ENCODE measurements at regions not wholly inside any gene's neighbourhood (a gene's known extent, or its start where the extent isn't known, plus 50 kb on each side); places are given as distances from the start of the nearest gene placed in this dataset.
A peak's percentile ranks its signal among the peaks of the same experiment; 100 is the strongest.
"Not testable (repeated sequence)": the region's sequence is repeated elsewhere in the genome, so short reads cannot be mapped to it uniquely, and the experiment has no call there.

DNA sequence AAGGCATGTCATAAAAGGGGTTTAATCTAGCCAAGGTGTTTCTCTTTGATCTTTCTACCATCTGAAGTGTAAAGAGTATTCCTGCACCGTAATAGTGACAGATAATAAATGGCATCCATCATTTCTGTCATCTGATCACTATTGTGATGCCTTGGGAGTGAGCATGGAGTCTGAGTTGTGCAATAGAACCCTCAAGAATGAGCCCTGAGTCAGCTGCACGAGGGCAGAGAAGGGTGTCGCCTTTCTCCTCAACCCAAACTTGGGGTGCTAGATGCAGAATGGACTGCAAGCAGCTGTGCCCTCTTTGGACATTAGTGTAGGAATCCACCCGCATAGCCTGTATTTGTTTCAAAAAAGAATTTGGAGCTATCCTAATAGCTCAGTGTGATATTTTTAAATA is 115.2 kb downstream of the ZNF37A start:
- DNase-seq = no peak

DNA sequence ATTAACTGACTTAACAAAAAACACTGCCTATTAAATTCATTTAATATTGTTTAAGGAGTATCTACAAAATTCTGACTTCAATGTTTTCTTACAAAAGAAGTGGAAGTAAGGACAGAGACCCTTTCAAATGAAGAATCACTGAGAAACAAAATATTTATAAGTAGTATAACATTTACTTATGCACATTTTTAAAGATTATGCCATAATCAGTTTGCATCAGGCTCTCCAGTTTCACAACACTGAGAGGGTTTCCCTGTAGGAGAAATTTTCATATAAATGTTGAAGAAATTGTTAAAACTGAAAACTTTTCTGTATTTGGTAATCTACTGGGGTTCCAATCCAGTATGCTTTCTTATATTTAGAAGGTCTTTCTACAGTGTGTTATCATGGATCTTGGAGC is 115.6 kb downstream of the ZNF37A start:
- not testable (repeated sequence) for DNase-seq

DNA sequence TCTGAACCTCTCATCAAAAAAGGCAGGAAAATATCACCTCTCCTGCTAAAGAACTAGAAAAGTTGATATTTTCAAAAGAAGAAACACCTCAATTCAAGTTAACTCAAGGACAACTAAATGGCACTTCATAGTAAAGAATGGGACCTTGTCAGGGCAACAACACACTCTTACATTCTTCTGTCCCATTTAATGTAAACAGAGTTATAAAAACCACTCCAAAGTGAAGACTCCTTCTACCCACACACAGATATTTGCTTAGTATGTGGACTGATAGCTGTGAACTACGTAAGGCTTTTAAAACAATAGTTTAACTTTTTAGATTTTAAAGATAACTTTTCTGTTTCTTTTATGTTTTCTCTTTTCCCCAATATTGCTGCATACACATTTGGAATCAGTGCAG is 118.3 kb downstream of the ZNF37A start:
- no peak for DNase-seq

DNA sequence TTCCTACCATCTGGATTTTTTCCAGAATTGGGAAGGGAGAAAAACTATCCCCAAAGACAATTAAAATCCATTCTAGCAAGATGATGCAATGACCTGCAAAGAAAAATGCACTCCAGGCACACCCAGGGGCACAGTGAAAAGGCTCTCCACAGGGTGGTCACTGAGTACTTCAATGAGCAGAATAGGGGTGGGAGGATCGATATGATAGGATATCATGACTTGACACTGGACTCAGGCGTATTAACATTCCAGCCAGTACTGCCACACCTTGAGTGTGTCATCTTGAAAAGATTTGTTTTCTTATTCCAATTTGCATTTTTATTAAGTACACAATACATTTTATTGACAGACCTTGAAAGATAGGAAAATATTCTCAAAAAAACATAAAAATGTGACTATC is 132.2 kb downstream of the ZNF37A start:
- no peak for DNase-seq

DNA sequence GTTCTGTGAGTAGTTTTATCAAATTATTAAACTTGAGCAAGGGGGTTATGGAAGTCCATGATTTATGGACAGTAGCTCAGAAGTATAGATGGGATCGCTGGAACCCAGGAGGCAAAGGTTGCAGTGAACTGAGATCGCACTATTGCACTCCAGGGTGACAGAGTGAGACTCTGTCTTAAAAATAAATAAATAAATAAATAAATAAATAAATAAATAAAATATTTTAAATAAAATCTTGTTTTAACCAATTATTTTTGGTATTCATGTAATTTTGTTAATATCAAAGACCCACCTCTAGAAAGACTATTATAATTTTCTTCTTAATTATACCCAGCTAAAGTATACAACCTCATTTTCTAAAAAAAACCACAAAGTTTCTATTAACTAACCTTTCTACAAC is 134.3 kb downstream of the ZNF37A start:
- DNase-seq = no peak

DNA sequence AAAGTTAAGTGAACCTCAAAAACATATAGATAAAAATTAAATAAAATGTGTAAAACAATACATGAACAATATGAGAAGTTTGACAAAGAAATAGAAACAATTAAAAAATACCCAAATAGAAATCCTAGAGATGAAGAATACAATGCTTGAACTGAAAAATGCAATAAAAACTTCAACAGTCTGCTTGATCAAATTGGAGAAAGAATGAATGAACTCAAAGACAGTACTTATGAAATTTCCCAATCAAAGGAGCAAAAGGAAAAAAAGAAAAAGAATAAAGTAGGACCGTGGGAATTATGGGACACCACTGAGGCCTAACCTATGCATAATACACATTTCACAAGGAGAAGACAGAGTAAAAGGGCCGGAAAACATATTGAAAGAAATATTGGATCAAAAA is 144.3 kb downstream of the ZNF37A start:
- not testable (repeated sequence) for DNase-seq

DNA sequence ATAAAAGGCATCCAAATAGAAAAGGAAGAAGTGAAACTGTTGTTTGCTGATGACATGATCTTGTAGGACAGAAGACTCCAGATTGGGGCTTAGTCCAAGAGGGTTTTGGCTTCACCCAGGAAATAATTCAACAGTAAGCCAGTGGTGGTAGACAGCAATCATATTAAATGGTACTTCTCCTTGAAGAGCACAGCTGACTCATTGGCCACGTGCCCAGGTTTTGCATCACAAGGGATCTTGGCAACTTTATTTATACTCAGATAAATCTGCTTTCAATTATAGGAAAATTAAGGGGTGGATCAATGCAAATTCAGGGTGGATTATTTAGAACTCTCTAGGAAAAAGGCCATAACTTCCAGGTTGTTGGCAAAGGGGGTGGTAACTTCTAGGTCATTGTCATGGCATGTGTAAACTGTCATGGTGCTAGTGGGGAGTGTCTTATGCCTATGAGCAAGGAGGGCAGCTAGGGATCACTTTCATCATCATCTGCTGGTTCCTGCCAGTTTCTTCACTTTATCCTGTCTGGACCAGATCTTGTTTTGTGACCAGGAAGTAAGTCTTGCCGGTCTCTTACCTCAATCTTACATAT is 148.0 kb downstream of the ZNF37A start:
- DNase-seq = not testable (repeated sequence)

DNA sequence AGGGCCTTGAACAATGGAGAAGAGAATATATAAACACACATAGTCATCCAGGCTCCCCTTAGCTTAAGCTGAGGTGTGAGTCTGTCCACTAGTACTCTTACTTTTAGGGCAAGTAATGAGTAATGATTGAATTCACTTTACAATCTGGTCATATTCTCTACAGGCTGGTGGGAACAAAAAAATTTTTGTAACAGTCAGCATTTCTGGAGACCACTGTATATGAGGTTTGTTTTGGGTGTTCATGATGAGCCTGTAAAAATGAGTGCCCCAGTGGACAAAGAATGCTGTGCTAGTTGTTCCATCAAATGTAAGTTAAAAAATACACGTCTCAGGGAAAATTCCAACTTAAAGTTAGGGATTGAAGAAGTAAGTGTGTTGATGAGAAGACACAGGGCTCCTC is 154.0 kb downstream of the ZNF37A start:
- DNase-seq = not testable (repeated sequence)

DNA sequence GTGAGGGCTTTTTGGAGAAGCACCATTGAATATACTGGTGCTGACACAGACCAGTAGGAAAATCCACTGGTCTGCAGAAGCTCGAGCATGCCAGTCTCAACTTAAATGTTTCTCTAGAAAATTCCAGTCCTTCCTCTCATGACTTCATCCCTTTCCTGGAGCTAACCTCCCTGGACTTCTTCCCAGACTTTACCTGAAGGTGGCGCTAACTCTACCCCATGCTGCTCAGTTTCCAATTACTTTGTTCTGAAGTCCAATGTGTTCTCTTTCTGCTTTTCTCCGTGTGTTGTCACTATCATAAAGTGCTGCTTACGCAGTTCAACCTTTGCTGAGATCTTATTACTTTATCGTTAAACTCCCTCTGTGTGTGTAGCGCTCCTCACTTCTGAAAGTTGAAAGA is 158.4 kb downstream of the ZNF37A start:
- peak; percentile 1 for DNase-seq

DNA sequence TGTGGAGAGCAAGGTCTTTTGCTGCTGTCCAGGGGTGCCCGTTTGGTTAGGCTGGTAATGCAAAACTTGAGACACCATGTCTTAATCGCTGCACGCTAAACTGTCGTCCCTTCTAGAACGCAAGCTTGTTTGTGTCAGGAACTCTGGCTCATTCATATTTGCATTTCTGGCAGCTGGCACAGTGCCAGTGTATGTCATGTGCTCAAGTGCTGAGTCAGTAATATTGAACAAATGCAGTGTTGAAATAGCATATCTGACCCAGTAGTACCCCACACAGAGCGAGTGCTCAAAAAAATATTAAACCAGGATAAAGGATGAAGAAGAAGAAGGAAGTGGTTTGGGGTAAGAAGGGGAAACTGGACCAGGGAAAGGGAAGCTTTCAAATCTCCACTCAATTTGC is 173.4 kb downstream of the ZNF37A start:
- DNase-seq = not testable (repeated sequence)

DNA sequence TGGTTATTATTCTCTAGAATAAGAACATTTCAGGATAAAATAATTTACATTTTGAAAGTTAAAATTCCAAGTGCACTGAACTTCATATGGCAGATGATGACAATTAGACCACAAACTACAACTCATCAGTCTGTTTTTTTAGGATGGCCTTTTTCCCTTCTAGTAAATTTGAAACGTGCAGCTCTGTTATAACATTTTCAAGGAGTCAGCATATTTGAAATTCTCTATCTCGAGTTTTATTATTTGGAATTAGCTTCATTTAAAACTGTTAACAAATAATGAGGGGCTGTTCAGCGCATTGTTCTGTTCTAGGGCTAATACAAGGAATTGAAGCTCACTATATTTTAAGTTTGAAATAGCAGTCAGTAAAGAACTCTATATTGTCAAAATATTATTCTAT is 176.9 kb downstream of the ZNF37A start:
- not testable (repeated sequence) for DNase-seq

DNA sequence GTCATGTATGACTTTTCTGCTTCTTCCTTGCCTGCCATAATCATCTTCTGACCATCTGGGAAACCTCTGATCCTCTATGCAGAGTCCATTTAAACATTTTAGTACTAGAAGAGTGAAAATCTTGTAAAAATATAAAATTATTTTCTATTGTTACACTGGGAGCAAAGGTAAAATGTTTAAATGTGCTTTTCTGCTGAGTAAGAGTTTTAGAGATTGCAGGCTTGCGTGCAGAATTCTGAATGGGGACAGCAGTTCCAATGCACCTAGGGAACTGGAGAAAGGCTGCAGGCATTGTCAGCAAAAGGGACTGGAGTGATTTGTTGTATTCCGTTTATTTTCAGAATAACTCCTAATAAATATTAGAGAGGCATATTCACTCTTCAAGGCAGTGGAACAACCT is 180.7 kb downstream of the ZNF37A start:
- DNase-seq = not testable (repeated sequence)

DNA sequence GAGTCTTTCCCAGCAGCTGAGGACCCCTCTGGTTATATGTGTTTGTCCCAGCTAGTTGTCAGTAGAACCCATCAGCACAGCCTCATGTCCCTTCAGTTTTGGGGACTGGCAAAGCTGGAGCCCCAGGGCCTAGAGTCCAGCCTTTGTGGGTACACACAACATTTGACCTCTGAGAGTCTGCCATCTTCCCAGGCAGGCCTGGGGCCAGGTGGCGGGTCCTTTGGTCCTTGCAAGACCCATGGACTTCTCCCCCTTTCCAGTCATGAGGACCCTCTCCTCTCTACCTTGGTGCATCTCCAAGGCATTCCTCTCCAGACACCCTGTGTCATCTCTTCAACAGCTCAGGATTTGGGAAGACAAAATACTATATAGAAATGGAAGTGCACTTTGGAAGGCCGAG is 198.4 kb downstream of the ZNF37A start:
- not testable (repeated sequence) for DNase-seq

DNA sequence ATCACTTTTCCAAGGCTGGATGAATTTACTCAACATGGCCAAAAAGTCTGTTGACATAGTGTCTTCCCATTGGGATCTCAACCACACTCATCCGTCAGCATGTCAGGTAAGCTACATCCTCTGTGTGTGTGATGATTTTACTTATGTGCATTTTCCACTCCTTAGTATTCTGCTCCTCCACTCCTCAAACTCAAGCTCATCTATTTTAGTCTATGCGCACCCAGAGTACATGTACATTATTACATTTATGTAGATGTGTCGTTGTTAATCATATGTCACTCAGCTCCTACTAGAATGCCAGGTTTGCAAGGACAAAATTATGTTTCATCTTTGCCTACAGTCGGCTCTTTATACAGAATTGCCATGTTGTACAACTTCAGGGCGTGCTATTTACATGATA is 216.0 kb downstream of the ZNF37A start:
- DNase-seq = not testable (repeated sequence)

DNA sequence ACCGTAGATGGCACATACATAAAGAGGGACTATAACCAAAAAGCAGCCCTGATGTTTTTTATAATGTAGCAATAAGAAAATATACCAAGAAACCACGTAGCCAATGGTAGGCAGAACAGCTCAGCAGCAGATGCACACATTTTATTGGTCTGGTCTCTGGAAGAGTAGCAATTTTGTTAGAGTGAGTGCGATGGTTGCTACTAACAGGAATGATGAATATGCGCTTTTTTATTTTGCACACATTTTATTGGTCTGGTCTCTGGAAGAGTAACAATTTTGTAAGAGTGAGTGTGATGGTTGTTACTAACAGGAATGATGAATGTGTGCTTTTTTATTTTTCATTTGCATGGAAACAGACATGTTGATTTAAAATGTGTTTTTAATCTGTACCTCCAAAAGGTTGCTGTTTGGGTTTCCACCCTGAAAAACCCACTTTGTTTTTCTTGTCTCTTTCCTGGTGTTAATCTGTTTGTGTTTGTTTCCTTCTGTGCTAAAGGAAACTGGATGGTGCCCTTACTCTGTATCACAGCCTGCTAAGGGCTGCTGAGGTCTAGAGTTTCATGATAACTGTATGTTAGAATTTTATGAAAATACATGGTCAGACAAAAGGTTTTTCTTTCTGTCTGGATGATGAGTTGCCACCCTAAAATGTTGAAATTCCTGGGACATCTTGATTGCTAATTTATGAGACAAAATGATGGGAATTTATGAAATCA is 221.1 kb downstream of the ZNF37A start:
- DNase-seq = not testable (repeated sequence)

DNA sequence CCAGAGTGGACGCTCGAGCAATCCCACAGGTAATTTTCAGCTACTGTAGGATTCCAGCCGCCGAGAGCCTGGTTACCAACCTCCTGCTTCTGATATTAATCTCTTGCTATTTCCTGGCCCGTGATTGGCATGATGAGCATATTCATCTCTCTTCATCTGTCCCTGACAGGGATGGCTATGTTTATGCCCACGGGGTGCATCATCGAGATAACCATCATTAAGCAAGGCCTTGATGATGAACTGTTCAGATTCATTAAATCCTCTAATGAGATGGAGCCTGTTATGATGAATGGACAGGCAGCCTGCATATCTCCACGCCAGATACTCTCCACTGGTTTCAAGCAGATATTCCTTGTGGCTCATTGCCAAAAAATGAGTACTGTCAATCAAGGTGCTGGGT is 227.3 kb downstream of the ZNF37A start:
- not testable (repeated sequence) for DNase-seq

DNA sequence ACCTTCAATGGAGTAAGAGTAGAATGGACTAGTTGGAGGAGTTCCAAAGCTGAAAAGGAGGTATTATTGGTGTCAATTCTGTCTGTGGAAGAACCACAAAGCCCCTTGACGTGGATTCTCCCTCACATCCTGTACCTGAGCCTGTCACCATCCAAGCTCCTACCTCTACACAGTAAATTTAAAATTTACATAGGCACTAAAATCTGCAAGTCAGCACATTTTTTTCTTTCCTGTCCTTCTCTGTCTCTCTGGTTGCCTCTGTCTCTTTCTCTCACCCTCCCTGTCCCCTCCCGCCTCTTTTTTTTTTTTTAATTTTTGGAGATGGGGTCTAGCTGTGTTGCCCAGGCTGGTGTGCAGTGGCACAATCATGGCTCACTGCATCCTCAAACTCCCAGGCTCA is 236.2 kb downstream of the ZNF37A start:
- DNase-seq = not testable (repeated sequence)

DNA sequence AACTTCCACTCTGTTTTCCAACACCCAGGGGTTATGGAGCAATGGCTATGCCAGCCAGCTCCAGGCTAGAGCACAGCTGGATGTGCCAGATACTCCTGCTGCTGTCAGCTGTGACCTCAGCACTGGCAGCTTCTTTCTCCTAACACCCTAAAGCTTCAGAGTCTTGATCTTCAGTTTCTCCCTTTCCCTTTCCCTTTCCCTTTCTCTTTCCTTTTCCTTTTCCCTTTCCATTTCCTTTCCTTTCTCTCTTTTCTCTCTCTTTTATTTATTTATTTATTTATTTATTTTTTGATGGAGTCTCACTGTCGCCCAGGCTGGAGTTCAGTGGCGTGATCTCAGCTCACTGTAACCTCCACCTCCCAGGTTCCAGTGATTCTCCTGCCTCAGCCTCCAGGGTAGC is 237.0 kb downstream of the ZNF37A start:
- not testable (repeated sequence) for DNase-seq

DNA sequence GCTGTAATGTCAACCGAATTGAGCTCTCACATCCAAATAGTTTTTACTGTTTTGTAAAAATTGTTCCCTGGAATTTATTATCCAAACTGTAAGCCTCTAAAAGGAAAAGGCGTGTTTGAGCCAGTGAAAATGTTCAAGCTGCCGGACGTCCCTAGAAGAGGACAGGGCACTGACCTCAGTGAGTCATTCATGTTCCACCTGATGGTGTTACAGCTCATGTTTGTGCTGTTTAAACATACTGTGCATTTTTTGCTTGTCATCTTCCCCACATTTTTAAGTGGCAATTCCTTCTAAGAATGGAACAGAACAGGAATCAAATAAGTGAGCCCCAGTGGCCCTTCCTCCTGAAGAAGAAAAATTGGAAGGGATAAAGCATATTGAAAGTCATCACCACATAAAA is 239.6 kb downstream of the ZNF37A start:
- not testable (repeated sequence) for DNase-seq

DNA sequence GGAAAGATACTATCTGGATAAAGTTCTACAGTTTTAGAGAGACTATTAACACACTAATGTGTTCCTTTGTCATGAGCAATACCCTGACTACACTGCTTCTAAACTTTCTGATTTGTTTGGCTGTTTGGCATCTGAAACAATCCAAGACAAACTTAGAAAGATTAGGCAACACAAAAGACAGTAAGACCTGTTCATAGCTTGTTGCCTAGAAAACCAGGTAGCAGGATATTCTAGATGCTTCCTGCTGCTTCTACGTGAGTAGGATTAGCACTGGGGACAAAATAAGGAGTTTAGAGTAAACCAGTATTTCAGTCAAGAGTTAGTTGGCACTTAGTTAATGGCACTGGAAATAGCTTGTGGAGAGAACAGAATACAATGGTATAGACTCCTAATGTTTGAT is 256.5 kb downstream of the ZNF37A start:
- not testable (repeated sequence) for DNase-seq

DNA sequence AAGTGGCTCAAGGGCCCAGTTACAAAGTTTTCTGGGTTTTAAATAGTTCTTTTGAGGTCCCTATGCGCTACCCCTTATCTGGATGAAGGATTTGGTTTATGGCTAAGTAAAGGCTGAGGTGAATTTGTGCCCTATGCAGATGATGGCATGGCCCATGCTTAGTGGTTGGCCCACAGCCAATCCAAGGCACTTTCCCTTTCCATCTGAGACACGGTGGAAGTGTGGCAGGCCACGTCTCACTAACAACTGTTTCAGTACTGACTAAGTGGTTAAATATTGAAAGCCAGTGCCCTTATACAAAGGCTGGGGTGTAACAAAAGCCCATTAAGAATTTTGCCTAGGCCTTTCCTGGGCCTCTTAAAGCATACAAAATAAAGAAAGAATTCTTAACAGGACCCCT is 260.3 kb downstream of the ZNF37A start:
- peak; percentile 0 for DNase-seq

DNA sequence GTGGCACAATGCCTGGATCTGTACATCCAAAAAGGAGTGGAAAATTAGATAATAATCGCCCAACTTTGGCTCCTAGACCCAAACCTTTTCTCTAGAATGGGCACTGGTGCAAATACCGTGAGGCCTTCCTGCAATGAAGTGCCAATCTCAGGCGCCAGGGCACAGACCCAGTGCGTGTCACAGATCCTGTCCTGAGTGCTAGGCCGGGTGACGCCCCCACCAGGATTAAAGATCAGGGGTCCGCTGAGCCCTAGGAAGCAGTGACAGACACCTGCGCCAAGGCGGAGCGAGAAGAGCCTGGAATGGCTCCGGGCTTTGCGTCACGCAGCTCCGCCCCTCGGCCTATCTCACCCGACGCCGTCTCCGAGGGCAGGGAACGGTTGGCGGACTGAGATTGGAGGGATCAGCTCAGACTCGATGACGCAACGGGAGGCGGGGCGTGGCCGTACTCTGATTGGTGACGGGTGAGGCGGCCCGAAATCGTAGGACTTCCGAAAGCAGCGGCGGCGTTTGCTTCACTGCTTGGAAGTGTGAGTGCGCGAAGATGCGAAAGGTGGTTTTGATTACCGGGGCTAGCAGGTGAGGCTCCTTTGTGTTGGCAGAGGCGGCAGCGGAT is 261.9 kb downstream of the ZNF37A start:
- DNase-seq = peak; percentile 75

DNA sequence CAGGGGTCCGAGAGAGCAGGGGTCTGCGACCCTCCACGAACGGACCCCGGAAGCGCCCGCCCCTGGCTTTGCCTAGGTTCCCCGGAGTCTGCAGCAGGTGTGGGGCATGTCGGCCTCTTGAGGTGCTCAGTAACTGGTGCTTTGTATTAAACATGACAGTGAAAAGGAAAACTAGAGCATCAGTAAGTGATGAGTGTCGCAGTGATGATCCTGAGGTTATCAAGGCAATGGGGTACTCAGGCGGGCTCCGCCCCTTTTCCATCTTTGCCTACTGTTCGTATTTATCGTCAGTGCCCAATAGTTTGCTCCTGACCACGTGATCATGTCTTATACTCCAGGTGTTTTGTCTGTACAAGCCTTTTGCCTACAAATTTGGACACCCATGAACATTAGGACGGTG is 262.4 kb downstream of the ZNF37A start:
- not testable (repeated sequence) for DNase-seq

DNA sequence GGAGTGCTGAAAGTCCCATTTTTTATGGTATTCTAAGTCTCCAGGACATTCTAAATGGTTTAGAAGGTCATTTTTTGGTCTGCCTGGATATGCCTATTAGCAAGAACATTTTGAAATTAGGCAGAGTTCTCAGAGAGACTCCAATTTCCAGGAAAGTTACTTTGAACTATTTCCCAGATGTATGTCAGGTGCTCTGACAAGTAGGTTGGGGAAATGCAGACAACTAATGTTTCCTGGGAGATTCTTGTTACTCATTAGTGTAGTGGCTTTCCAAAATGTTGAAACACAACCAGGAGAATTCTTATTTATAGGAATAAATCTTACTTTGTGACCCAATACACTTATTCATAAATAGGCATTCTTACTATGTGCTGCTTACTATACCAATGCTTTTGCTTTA is 268.4 kb downstream of the ZNF37A start:
- not testable (repeated sequence) for DNase-seq
